ENCODE measurements at regions not wholly inside any gene's neighbourhood (a gene's known extent, or its start where the extent isn't known, plus 50 kb on each side); places are given as distances from the start of the nearest gene placed in this dataset.

- TF ChIP-seq, protein P1, sequence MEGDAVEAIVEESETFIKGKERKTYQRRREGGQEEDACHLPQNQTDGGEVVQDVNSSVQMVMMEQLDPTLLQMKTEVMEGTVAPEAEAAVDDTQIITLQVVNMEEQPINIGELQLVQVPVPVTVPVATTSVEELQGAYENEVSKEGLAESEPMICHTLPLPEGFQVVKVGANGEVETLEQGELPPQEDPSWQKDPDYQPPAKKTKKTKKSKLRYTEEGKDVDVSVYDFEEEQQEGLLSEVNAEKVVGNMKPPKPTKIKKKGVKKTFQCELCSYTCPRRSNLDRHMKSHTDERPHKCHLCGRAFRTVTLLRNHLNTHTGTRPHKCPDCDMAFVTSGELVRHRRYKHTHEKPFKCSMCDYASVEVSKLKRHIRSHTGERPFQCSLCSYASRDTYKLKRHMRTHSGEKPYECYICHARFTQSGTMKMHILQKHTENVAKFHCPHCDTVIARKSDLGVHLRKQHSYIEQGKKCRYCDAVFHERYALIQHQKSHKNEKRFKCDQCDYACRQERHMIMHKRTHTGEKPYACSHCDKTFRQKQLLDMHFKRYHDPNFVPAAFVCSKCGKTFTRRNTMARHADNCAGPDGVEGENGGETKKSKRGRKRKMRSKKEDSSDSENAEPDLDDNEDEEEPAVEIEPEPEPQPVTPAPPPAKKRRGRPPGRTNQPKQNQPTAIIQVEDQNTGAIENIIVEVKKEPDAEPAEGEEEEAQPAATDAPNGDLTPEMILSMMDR (conservative IDR thresholded peaks at IDR 0.05; ENCODE audit: low read depth, low read length) = no peak
- no peak for TF ChIP-seq EZH2phosphoT487 (IDR thresholded peaks at IDR 0.05; ENCODE audit: borderline replicate concordance, low read length)
Measured at GRCh38 chr13:71237332-71237731, 629.7 kb downstream of the DACH1 start.
